Prostate gland (tissue), 2 donors: ENCODE measurements at regions not wholly inside any gene's neighbourhood (a gene's known extent, or its start where the extent isn't known, plus 50 kb on each side); places are given as distances from the start of the nearest gene placed in this dataset.

Source experiments
- POLR2A ChIP-seq: fragments of 450-650 bp; IDR thresholded peaks from one replicate; pipeline ENCODE4 v1.6.1; 2016; ENCODE audit warnings: antibody characterized with exemption, mild to moderate bottlenecking
- TF ChIP-seq, protein P1 (sequence below), 4 experiments: fragments of 200-600 bp in 2 of 4; fragments of 450-650 bp in 2 of 4; sonication (generic) in 2 of 4; IDR thresholded peaks; 1 replicate in 3 of 4; 2 replicates in 1 of 4; pipeline ENCODE4 v1.5.1; 2016 to 2019; ENCODE audit warnings: antibody characterized with exemption in 4 of 4, mild to moderate bottlenecking in 2 of 4, moderate library complexity in 2 of 4

DNA sequence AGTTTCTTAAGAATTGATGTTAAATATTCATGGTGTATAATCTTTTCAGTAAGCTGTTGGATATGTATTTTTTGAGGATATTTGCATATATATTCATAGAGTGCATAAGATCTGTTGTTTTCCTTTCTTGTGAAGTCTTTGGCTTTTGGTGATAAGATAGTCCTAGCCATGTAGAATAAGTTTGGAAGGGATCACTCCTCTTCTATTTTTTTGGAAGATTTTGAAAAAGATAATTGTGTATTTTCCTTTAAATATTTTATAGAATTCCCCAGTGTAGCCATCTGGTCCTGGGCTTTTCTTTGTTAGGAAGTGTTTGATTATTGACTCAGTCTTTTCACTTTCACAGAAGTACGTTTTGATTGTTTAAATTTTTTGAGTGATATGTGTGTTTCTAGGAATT, 318.8 kb upstream of the CDH10 start:
- TF ChIP-seq, protein P1, sequence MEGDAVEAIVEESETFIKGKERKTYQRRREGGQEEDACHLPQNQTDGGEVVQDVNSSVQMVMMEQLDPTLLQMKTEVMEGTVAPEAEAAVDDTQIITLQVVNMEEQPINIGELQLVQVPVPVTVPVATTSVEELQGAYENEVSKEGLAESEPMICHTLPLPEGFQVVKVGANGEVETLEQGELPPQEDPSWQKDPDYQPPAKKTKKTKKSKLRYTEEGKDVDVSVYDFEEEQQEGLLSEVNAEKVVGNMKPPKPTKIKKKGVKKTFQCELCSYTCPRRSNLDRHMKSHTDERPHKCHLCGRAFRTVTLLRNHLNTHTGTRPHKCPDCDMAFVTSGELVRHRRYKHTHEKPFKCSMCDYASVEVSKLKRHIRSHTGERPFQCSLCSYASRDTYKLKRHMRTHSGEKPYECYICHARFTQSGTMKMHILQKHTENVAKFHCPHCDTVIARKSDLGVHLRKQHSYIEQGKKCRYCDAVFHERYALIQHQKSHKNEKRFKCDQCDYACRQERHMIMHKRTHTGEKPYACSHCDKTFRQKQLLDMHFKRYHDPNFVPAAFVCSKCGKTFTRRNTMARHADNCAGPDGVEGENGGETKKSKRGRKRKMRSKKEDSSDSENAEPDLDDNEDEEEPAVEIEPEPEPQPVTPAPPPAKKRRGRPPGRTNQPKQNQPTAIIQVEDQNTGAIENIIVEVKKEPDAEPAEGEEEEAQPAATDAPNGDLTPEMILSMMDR (IDR thresholded peaks at IDR 0.05), result no peak
- no peak for TF ChIP-seq POLR2A
